Liver (tissue), 8 donors: ENCODE measurements at regions not wholly inside any gene's neighbourhood (a gene's known extent, or its start where the extent isn't known, plus 50 kb on each side); places are given as distances from the start of the nearest gene placed in this dataset.

Source experiments
- DNase-seq: peaks from one replicate; pipeline ENCODE4 v3.0.0-alpha.2; 2017; ENCODE audit warnings: low spot score
- H3K27ac ChIP-seq, 2 donors: one replicate each; pipeline ENCODE4 v1.7.0; 2013; ENCODE audit warnings: inconsistent platforms in 2 of 2, low read length in 2 of 2, control low read depth in 1 of 2, low read depth in 1 of 2, mild to moderate bottlenecking in 1 of 2
- H3K27me3 ChIP-seq, 4 donors: one replicate each; pipeline versions ENCODE4 v1.6.1 to v1.7.0; 2013; ENCODE audit warnings: low read length in 3 of 4, inconsistent platforms in 1 of 4, mild to moderate bottlenecking in 1 of 4, moderate library complexity in 1 of 4; ENCODE audit not compliant: control insufficient read depth in 4 of 4, insufficient read depth in 4 of 4
- H3K36me3 ChIP-seq, 4 donors: one replicate each; pipeline versions ENCODE4 v1.6.1 to v1.7.0; 2013; ENCODE audit warnings: low read length in 3 of 4, mild to moderate bottlenecking in 3 of 4, low read depth in 1 of 4, moderate library complexity in 1 of 4; ENCODE audit not compliant: control insufficient read depth in 4 of 4, insufficient read depth in 3 of 4
- H3K4me1 ChIP-seq, 4 donors: one replicate each; pipeline versions ENCODE4 v1.6.1 to v1.7.0; 2013; ENCODE audit warnings: low read length in 3 of 4, mild to moderate bottlenecking in 3 of 4, moderate library complexity in 1 of 4; ENCODE audit not compliant: control insufficient read depth in 4 of 4, insufficient read depth in 4 of 4
- H3K4me3 ChIP-seq, 3 donors: one replicate each; pipeline versions ENCODE4 v1.6.1 to v1.7.0; 2013; ENCODE audit warnings: low read length in 3 of 3, control low read depth in 1 of 3, low read depth in 1 of 3, mild to moderate bottlenecking in 1 of 3
- H3K9ac ChIP-seq, 2 donors: one replicate each; pipeline ENCODE4 v1.7.0; 2013; ENCODE audit warnings: low read length in 2 of 2, mild to moderate bottlenecking in 2 of 2, moderate library complexity in 2 of 2, control low read depth in 1 of 2, low read depth in 1 of 2
- H3K9me3 ChIP-seq, 4 donors: one replicate each; pipeline versions ENCODE4 v1.6.1 to v1.7.0; 2013; ENCODE audit warnings: low read length in 3 of 4; ENCODE audit not compliant: control insufficient read depth in 4 of 4
- ATF3 ChIP-seq: IDR thresholded peaks from 2 replicates; pipeline ENCODE4 v1.6.1; 2016; ENCODE audit warnings: antibody characterized with exemption
- CTCF ChIP-seq: fragments of 150-350 bp; IDR thresholded peaks from 2 replicates; pipeline ENCODE4 v1.5.1; 2017; ENCODE audit warnings: improper control_type of control experiment, low read depth, low read length; ENCODE audit not compliant: missing input control
- FOXA1 ChIP-seq: IDR thresholded peaks from 2 replicates; pipeline ENCODE4 v1.6.1; 2016; ENCODE audit warnings: antibody characterized with exemption
- FOXA2 ChIP-seq: IDR thresholded peaks from 2 replicates; pipeline ENCODE4 v1.6.1; 2016; ENCODE audit warnings: antibody characterized with exemption
- GABPA ChIP-seq, 2 donors: IDR thresholded peaks in 1 of 2; conservative IDR thresholded peaks in 1 of 2; 2 replicates each; pipeline ENCODE4 v1.6.1; 2016; ENCODE audit warnings: antibody characterized with exemption in 2 of 2, mild to moderate bottlenecking in 1 of 2, moderate library complexity in 1 of 2
- HNF4A ChIP-seq, 2 donors: conservative IDR thresholded peaks; 2 replicates each; pipeline ENCODE4 v1.6.1; 2016; ENCODE audit warnings: antibody characterized with exemption in 2 of 2, mild to moderate bottlenecking in 2 of 2
- HNF4G ChIP-seq: IDR thresholded peaks from 2 replicates; pipeline ENCODE4 v1.6.1; 2016; ENCODE audit warnings: antibody characterized with exemption
- MAX ChIP-seq: IDR thresholded peaks from 2 replicates; pipeline ENCODE4 v1.6.1; 2016; ENCODE audit warnings: antibody characterized with exemption
- RAD21 ChIP-seq, 2 donors: IDR thresholded peaks; 2 replicates each; pipeline ENCODE4 v1.6.1; 2016; ENCODE audit warnings: antibody characterized with exemption in 2 of 2, mild to moderate bottlenecking in 2 of 2
- REST ChIP-seq: IDR thresholded peaks from 2 replicates; pipeline ENCODE4 v1.6.1; 2016; ENCODE audit warnings: antibody characterized with exemption, mild to moderate bottlenecking
- RXRA ChIP-seq, 2 donors: IDR thresholded peaks; 2 replicates each; pipeline ENCODE4 v1.6.1; 2017 to 2018; ENCODE audit warnings: antibody characterized with exemption in 2 of 2, mild to moderate bottlenecking in 1 of 2
- SP1 ChIP-seq: IDR thresholded peaks from 2 replicates; pipeline ENCODE4 v1.6.1; 2018; ENCODE audit warnings: antibody characterized with exemption, mild to moderate bottlenecking
- TAF1 ChIP-seq: conservative IDR thresholded peaks from 2 replicates; pipeline ENCODE4 v1.6.1; 2016; ENCODE audit warnings: antibody characterized with exemption, mild to moderate bottlenecking
- YY1 ChIP-seq: IDR thresholded peaks from 2 replicates; pipeline ENCODE4 v1.6.1; 2016; ENCODE audit warnings: antibody characterized with exemption, mild to moderate bottlenecking
- ZBTB33 ChIP-seq: IDR thresholded peaks from 2 replicates; pipeline ENCODE4 v1.6.1; 2016; ENCODE audit warnings: antibody characterized with exemption
- WGBS: extraction: QIAGEN DNeasy Blood & Tissue Kit; methylation state at CpG from one replicate; pipeline ENCODE4 v1.1.7; 2013; 5-methylcytosine and 5-hydroxymethylcytosine counted together
- donor health status: healthy.
- donor health status: healthy.
- donor health status: healthy.
- donor health status: healthy.
- donor health status: healthy.

GRCh38 chr9:100724886-100725285, 147.0 kb downstream of the CAVIN4 start (continued):
- no peak for TF ChIP-seq ATF3
- no peak for TF ChIP-seq SP1
- no peak for TF ChIP-seq ZBTB33

- Histone ChIP-seq H3K9ac (no peak overlapping the region), H3K4me3 (no peak overlapping the region), H3K27me3 (peaks cover 0 to 4% (median 0%) of the 10 kb centered on the region in 4 donors), H3K4me1 (no peaks in the 10 kb centered on the region), H3K9me3 (no peaks in the 10 kb centered on the region), H3K36me3 (no peaks in the 10 kb centered on the region), H3K27ac (no peak overlapping the region)
- TF ChIP-seq HNF4A (conservative IDR thresholded peaks at IDR 0.05) (no peak), REST (no peak), FOXA2 (no peak), YY1 (no peak), RAD21 (IDR thresholded peaks at IDR 0.05) (no peak), HNF4G (no peak), TAF1 (no peak), MAX (no peak)
- DNase-seq = no peak
- WGBS = 80% methylated on average over 3 of the region's 3 CpGs
Observed at GRCh38 chr9:100725371-100725770, 147.5 kb downstream of the CAVIN4 start.

GRCh38 chr9:100729336-100729895, 151.5 kb downstream of the CAVIN4 start:
- no peak overlapping the region for H3K4me3 ChIP-seq
- no peaks in the 10 kb centered on the region for H3K4me1 ChIP-seq
- no peaks in the 10 kb centered on the region for H3K36me3 ChIP-seq
- 82% methylated on average over 2 of the region's 2 CpGs for WGBS
- H3K9me3 ChIP-seq = no peaks in the 10 kb centered on the region
- H3K27me3 ChIP-seq = no peaks in the 10 kb centered on the region
- H3K9ac ChIP-seq = no peak overlapping the region
- DNase-seq = no peak
- H3K27ac ChIP-seq = no peak overlapping the region
- TF ChIP-seq ZBTB33 (no peak), HNF4A (conservative IDR thresholded peaks at IDR 0.05) (no peak), TAF1 (no peak), YY1 (no peak), RAD21 (IDR thresholded peaks at IDR 0.05) (no peak), FOXA1 (no peak), SP1 (no peak), FOXA2 (no peak), HNF4G (no peak), GABPA (IDR thresholded peaks at IDR 0.05 in 1 of 2, conservative IDR thresholded peaks at IDR 0.05 in 1 of 2) (no peak), CTCF (no peak), ATF3 (no peak), RXRA (IDR thresholded peaks at IDR 0.05) (no peak)
